Mucosa of descending colon (tissue), 3 donors: ENCODE measurements at regions not wholly inside any gene's neighbourhood (a gene's known extent, or its start where the extent isn't known, plus 50 kb on each side); places are given as distances from the start of the nearest gene placed in this dataset.

Experiments used
- ATAC-seq: fragments of 200-7000 bp; cut with Tn5 transposase; one replicate; pipeline ENCODE4 v1.9.1; 2020; ENCODE audit warnings: mild to moderate bottlenecking, moderate library complexity
- DNase-seq, 3 donors: peaks; one replicate each; pipeline ENCODE4 v3.0.0-alpha.2; 2020
- H3K36me3 ChIP-seq: fragments of 200-600 bp; one replicate; pipeline ENCODE4 v1.8.0; 2021; ENCODE audit warnings: low read depth, mild to moderate bottlenecking
- H3K4me1 ChIP-seq: fragments of 200-600 bp; one replicate; pipeline ENCODE4 v1.8.0; 2021; ENCODE audit warnings: low read depth, mild to moderate bottlenecking
- H3K4me3 ChIP-seq: fragments of 200-600 bp; one replicate; pipeline ENCODE4 v1.8.0; 2021; ENCODE audit warnings: mild to moderate bottlenecking
- H3K9me3 ChIP-seq: fragments of 200-600 bp; one replicate; pipeline ENCODE4 v1.8.0; 2021; ENCODE audit warnings: mild to moderate bottlenecking
- CTCF ChIP-seq: fragments of 200-600 bp; IDR thresholded peaks from one replicate; pipeline ENCODE4 v1.8.0; 2022; ENCODE audit warnings: antibody characterized with exemption, mild to moderate bottlenecking
- intact Hi-C, 2 donors: fragments of 100-400 bp; cut with DNase I in 1 of 2; cut with micrococcal nuclease in 1 of 2; formaldehyde crosslinking; loops; one replicate each; pipeline versions ENCODE4 v1.11.0 to v1.11.1; 2022; cut with DNase I, micrococcal nuclease
- donor health status: DM: no; HTN: no; CAD: no; lungs with moderate emphysema.
- donor health status: DM: no; HTN: no; CAD: no.
- donor health status: DM: no; HTN: yes; CAD: no.

- no peak overlapping the region for H3K4me3 ChIP-seq
- intact Hi-C loops = no loop called here
- H3K36me3 ChIP-seq = no peaks in the 10 kb centered on the region
- no peaks in the 10 kb centered on the region for H3K4me1 ChIP-seq
- H3K9me3 ChIP-seq = no peaks in the 10 kb centered on the region
- TF ChIP-seq CTCF = no peak
- no peak for ATAC-seq
- no peak for DNase-seq
Measured at GRCh38 chr6:47992809-47993208, 118.2 kb downstream of the PTCHD4 start.

- no peak for TF ChIP-seq CTCF
- no peaks in the 10 kb centered on the region for H3K36me3 ChIP-seq
- H3K4me1 ChIP-seq = no peaks in the 10 kb centered on the region
- no peak for DNase-seq
- H3K9me3 ChIP-seq = no peaks in the 10 kb centered on the region
- H3K4me3 ChIP-seq = no peak overlapping the region
- ATAC-seq = no peak
- intact Hi-C loops = no loop called here
Measured at GRCh38 chr6:47983491-47983890, 127.5 kb downstream of the PTCHD4 start.

GRCh38 chr6:47977314-47977713 lies 133.7 kb downstream of the PTCHD4 start:
- intact Hi-C loops = no loop called here
- no peaks in the 10 kb centered on the region for H3K4me1 ChIP-seq
- TF ChIP-seq CTCF = no peak
- no peaks in the 10 kb centered on the region for H3K9me3 ChIP-seq
- no peaks in the 10 kb centered on the region for H3K36me3 ChIP-seq
- H3K4me3 ChIP-seq = no peak overlapping the region
- no peak for DNase-seq
- no peak for ATAC-seq

GRCh38 chr6:47974106-47974505 lies 136.9 kb downstream of the PTCHD4 start:
- no peak for DNase-seq
- ATAC-seq = no peak
- Histone ChIP-seq H3K9me3 (no peaks in the 10 kb centered on the region), H3K4me1 (no peaks in the 10 kb centered on the region), H3K36me3 (no peaks in the 10 kb centered on the region), H3K4me3 (no peak overlapping the region)
- TF ChIP-seq CTCF = no peak
- intact Hi-C loops = no loop called here

GRCh38 chr6:47970826-47971225 lies 140.2 kb downstream of the PTCHD4 start:
- Histone ChIP-seq H3K9me3 (no peaks in the 10 kb centered on the region), H3K4me3 (no peak overlapping the region), H3K4me1 (no peaks in the 10 kb centered on the region), H3K36me3 (no peaks in the 10 kb centered on the region)
- no peak for TF ChIP-seq CTCF
- intact Hi-C loops = no loop called here
- no peak for ATAC-seq
- DNase-seq = no peak

GRCh38 chr6:47967843-47968242 lies 143.2 kb downstream of the PTCHD4 start:
- H3K9me3 ChIP-seq = no peaks in the 10 kb centered on the region
- H3K4me1 ChIP-seq = no peaks in the 10 kb centered on the region
- no peak for TF ChIP-seq CTCF
- no peaks in the 10 kb centered on the region for H3K36me3 ChIP-seq
- no peak for DNase-seq
- no peak overlapping the region for H3K4me3 ChIP-seq
- ATAC-seq = no peak
- intact Hi-C loops = no loop called here
